22Rv1 (cell line): ENCODE measurements at regions not wholly inside any gene's neighbourhood (a gene's known extent, or its start where the extent isn't known, plus 50 kb on each side); places are given as distances from the start of the nearest gene placed in this dataset.

Experiments
- ZFX ChIP-seq: fragments of 450-650 bp; IDR thresholded peaks from 2 replicates; pipeline ENCODE4 v1.6.1; 2017; ENCODE audit warnings: antibody characterized with exemption, borderline replicate concordance
- TF ChIP-seq, protein P1 (sequence below): fragments of 450-650 bp; IDR thresholded peaks from 2 replicates; pipeline ENCODE4 v1.5.1; 2017; ENCODE audit warnings: mild to moderate bottlenecking

DNA sequence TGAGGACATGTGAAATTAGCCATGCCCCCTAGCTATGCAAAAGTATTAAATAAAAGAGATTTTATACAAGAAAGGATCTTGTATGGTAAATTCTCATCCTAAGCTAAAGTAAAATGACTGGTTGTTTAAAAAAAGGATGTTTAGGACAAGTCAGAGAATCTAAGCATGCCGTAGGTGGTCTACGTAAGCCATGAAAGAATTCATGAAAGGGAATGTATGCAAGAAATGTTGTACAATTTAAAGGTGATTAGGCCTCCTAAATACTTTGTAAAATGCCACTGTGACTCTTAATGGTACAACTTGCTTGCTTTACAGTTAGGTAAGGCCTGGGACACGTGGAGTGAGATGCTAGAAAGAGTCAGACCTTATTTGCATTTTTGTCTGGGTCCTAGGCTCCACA lies 209.0 kb downstream of the EFHB start:
- TF ChIP-seq, protein P1, sequence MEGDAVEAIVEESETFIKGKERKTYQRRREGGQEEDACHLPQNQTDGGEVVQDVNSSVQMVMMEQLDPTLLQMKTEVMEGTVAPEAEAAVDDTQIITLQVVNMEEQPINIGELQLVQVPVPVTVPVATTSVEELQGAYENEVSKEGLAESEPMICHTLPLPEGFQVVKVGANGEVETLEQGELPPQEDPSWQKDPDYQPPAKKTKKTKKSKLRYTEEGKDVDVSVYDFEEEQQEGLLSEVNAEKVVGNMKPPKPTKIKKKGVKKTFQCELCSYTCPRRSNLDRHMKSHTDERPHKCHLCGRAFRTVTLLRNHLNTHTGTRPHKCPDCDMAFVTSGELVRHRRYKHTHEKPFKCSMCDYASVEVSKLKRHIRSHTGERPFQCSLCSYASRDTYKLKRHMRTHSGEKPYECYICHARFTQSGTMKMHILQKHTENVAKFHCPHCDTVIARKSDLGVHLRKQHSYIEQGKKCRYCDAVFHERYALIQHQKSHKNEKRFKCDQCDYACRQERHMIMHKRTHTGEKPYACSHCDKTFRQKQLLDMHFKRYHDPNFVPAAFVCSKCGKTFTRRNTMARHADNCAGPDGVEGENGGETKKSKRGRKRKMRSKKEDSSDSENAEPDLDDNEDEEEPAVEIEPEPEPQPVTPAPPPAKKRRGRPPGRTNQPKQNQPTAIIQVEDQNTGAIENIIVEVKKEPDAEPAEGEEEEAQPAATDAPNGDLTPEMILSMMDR = no peak
- TF ChIP-seq ZFX = no peak
